ENCODE measurements at regions not wholly inside any gene's neighbourhood (a gene's known extent, or its start where the extent isn't known, plus 50 kb on each side); places are given as distances from the start of the nearest gene placed in this dataset.

DNA sequence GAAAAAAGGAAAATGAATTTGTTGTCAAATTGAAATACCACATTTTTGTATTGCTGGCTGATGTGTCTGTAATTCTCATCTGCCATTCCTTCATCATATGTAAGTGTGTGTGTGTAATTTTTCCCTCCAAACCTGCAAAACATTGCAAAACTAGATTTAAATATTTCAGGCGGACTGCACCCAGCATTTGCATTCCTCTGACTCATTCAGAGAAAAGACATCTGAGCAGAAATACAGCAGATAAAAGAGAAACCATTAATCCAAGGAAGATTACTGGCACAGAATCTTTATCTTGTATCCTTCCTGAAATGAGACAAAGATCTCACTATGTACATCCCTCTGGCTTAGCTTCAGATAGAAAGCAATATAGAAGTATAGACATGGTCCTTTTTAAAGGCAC, 275.3 kb downstream of the TMEM38B start (continued):
- TF ChIP-seq CHD7 (IDR thresholded peaks at IDR 0.05; ENCODE audit: insufficient replicate concordance, low read length) (no peak), EZH2 (IDR thresholded peaks at IDR 0.05; ENCODE audit: low read depth, low read length, severe bottlenecking) (no peak), CTCF (IDR thresholded peaks at IDR 0.05; ENCODE audit: control extremely low read depth in 1 of 3, insufficient read depth in 1 of 3, low read depth in 1 of 3, low read length in 3 of 3) (no peak), RFX5 (IDR thresholded peaks at IDR 0.05; ENCODE audit: borderline replicate concordance, low read depth, low read length) (no peak), TBP (IDR thresholded peaks at IDR 0.05; ENCODE audit: low read depth, low read length) (no peak), FOSL1 (IDR thresholded peaks at IDR 0.05; ENCODE audit: insufficient read depth, low read depth, low read length) (no peak), SIRT6 (IDR thresholded peaks at IDR 0.05; ENCODE audit: low read length) (no peak)
- TF ChIP-seq, protein P1, sequence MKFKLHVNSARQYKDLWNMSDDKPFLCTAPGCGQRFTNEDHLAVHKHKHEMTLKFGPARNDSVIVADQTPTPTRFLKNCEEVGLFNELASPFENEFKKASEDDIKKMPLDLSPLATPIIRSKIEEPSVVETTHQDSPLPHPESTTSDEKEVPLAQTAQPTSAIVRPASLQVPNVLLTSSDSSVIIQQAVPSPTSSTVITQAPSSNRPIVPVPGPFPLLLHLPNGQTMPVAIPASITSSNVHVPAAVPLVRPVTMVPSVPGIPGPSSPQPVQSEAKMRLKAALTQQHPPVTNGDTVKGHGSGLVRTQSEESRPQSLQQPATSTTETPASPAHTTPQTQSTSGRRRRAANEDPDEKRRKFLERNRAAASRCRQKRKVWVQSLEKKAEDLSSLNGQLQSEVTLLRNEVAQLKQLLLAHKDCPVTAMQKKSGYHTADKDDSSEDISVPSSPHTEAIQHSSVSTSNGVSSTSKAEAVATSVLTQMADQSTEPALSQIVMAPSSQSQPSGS (IDR thresholded peaks at IDR 0.05; ENCODE audit: low read length) = no peak

Data from H1 (cell line).